Keratinocyte (primary cell): ENCODE measurements at regions not wholly inside any gene's neighbourhood (a gene's known extent, or its start where the extent isn't known, plus 50 kb on each side); places are given as distances from the start of the nearest gene placed in this dataset.

Source experiments
- CTCF ChIP-seq, 3 experiments: IDR thresholded peaks in 1 of 3; conservative IDR thresholded peaks in 1 of 3; optimal IDR thresholded peaks in 1 of 3; 2 replicates in 2 of 3; 3 replicates in 1 of 3; pipeline versions ENCODE3 to v1.5.1; 2011; ENCODE audit warnings: low read length in 3 of 3, mild to moderate bottlenecking in 3 of 3, moderate library complexity in 2 of 3, control low read depth in 1 of 3, inconsistent platforms in 1 of 3; ENCODE audit not compliant: insufficient read depth in 2 of 3; ENCODE audit errors: extremely low read depth in 1 of 3
- EZH2 ChIP-seq: IDR thresholded peaks from one replicate; pipeline ENCODE4 v1.6.1; 2012; ENCODE audit warnings: inconsistent platforms, mild to moderate bottlenecking, low read length, moderate library complexity

GRCh38 chr6:48037946-48038345, 73.1 kb downstream of the PTCHD4 start:
- TF ChIP-seq EZH2 (no peak), CTCF (optimal IDR thresholded peaks at IDR 0.05 in 1 of 3, IDR thresholded peaks at IDR 0.05 in 1 of 3, conservative IDR thresholded peaks at IDR 0.05 in 1 of 3; ENCODE audit: extremely low read depth in 1 of 3, insufficient read depth in 2 of 3, low read length in 3 of 3) (no peak)
